Right atrium auricular region (tissue), 2 donors: ENCODE measurements at regions not wholly inside any gene's neighbourhood (a gene's known extent, or its start where the extent isn't known, plus 50 kb on each side); places are given as distances from the start of the nearest gene placed in this dataset.

Experiments
- DNase-seq: peaks from one replicate; pipeline ENCODE4 v3.0.0-alpha.2; 2019; ENCODE audit warnings: low spot score
- H3K27ac ChIP-seq, 2 donors: fragments of 200-600 bp; sonication (generic); 1 replicate in 1 of 2; 2 replicates in 1 of 2; pipeline ENCODE4 v1.5.1; 2016 to 2019
- H3K27me3 ChIP-seq, 2 donors: fragments of 200-600 bp; sonication (generic); one replicate each; pipeline versions ENCODE4 v1.5.1 to v1.6.0; 2017 to 2019
- H3K36me3 ChIP-seq: fragments of 200-600 bp; sonication (generic); one replicate; pipeline ENCODE4 v1.5.1; 2016
- H3K4me1 ChIP-seq, 2 donors: fragments of 200-600 bp; sonication (generic); one replicate each; pipeline versions ENCODE4 v1.5.1 to v1.6.0; 2017 to 2019
- H3K4me3 ChIP-seq, 2 donors: fragments of 200-600 bp; sonication (generic); 1 replicate in 1 of 2; 2 replicates in 1 of 2; pipeline ENCODE4 v1.5.1; 2017 to 2019; ENCODE audit warnings: mild to moderate bottlenecking in 1 of 2, moderate library complexity in 1 of 2
- H3K9me3 ChIP-seq, 2 donors: fragments of 200-600 bp; sonication (generic); one replicate each; pipeline ENCODE4 v1.5.1; 2019
- CTCF ChIP-seq, 2 donors: fragments of 200-600 bp; sonication (generic); IDR thresholded peaks; one replicate each; pipeline ENCODE4 v1.5.1; 2019; ENCODE audit warnings: antibody characterized with exemption in 2 of 2

DNA sequence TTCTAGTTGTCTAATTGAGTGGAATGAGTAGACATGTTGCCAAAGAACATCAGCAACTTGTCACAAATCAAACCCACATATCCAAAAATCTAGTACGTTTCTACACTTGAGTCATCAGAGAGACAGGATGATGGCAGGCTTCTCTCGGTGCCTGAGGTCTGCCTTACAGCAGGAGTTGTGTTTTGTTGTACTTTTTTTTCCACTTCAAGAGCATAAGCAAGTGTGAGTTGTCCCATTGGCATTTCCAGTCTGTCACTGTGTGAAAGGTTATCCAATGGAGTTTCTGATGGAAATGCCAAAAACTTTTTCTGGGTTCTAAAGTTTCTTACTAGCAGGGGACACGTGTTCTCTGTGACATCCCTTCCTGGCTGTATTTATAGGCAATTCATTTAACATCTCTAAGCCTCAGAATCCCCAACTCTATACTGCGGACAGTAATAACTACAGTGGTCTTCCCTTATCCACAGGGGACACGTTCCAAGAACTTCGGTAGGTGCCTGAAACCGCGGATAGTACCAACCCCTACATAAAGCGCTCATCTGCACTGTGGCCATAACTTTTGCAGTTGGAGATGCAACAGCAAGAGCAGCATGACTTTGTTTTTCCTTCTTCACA lies 246.5 kb downstream of the SYK start:
- DNase-seq: peak; percentile 23
- Histone ChIP-seq H3K4me1 (no peaks in the 10 kb centered on the region), H3K4me3 (no peak overlapping the region), H3K27me3 (no peaks in the 10 kb centered on the region), H3K36me3 (no peaks in the 10 kb centered on the region), H3K9me3 (no peaks in the 10 kb centered on the region), H3K27ac (no peak overlapping the region)
- no peak for TF ChIP-seq CTCF (IDR thresholded peaks at IDR 0.05)

GRCh38 chr9:91048749-91049148 lies 247.1 kb downstream of the SYK start:
- peak; percentile 11 for DNase-seq
- TF ChIP-seq CTCF (IDR thresholded peaks at IDR 0.05): no peak
- Histone ChIP-seq H3K27me3 (no peaks in the 10 kb centered on the region), H3K4me3 (no peak overlapping the region), H3K4me1 (no peaks in the 10 kb centered on the region), H3K36me3 (no peaks in the 10 kb centered on the region), H3K27ac (no peak overlapping the region), H3K9me3 (no peaks in the 10 kb centered on the region)

GRCh38 chr9:91053824-91054223 lies 252.2 kb downstream of the SYK start:
- Histone ChIP-seq H3K36me3 (no peaks in the 10 kb centered on the region), H3K9me3 (no peaks in the 10 kb centered on the region), H3K4me3 (no peak overlapping the region), H3K4me1 (no peaks in the 10 kb centered on the region), H3K27me3 (no peaks in the 10 kb centered on the region), H3K27ac (no peak overlapping the region)
- DNase-seq: no peak
- no peak for TF ChIP-seq CTCF (IDR thresholded peaks at IDR 0.05)

- no peak for DNase-seq
- H3K4me3 ChIP-seq: no peak overlapping the region
- no peaks in the 10 kb centered on the region for H3K9me3 ChIP-seq
Observed at GRCh38 chr9:91055845-91056244, 254.2 kb downstream of the SYK start.

DNA sequence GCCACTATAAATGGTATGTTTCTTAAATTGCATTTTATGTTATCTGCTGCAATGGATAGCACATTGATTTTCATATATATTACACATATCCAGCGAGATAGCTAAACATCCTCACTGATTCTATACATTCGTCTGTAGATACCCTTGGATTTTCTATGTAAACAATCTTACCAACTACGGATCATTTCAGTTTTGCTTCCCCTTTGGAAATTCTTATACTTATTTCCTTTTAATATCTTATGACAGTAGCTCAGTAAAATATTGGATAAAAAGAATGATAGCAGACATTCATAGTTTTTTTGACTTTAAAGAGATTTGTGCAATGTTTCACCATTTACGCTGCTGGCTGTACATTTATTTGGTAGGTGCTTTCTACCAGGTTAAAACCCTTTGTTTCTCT lies 254.9 kb downstream of the SYK start:
- Histone ChIP-seq H3K4me3 (no peak overlapping the region), H3K27ac (no peak overlapping the region), H3K36me3 (no peaks in the 10 kb centered on the region), H3K4me1 (peaks cover 0 to 14% of the 10 kb centered on the region in 2 donors), H3K27me3 (no peaks in the 10 kb centered on the region), H3K9me3 (no peaks in the 10 kb centered on the region)
- no peak for TF ChIP-seq CTCF (IDR thresholded peaks at IDR 0.05)
- DNase-seq: no peak

More at GRCh38 chr9:91055845-91056244, 254.2 kb downstream of the SYK start:
- H3K36me3 ChIP-seq: no peaks in the 10 kb centered on the region
- TF ChIP-seq CTCF (IDR thresholded peaks at IDR 0.05): no peak
- H3K4me1 ChIP-seq: peaks cover 0 to 8% of the 10 kb centered on the region in 2 donors
- no peak overlapping the region for H3K27ac ChIP-seq
- no peaks in the 10 kb centered on the region for H3K27me3 ChIP-seq

- Histone ChIP-seq H3K27me3 (no peaks in the 10 kb centered on the region), H3K4me3 (no peak overlapping the region), H3K27ac (peak overlapping the region in 1 of 2 donors; percentile 1), H3K9me3 (no peaks in the 10 kb centered on the region), H3K4me1 (peaks cover 0 to 15% of the 10 kb centered on the region in 2 donors), H3K36me3 (no peaks in the 10 kb centered on the region)
- TF ChIP-seq CTCF (IDR thresholded peaks at IDR 0.05): no peak
- no peak for DNase-seq
Observed at GRCh38 chr9:91056917-91057316, 255.3 kb downstream of the SYK start.
